GM20000 (cell line): ENCODE measurements at regions not wholly inside any gene's neighbourhood (a gene's known extent, or its start where the extent isn't known, plus 50 kb on each side); places are given as distances from the start of the nearest gene placed in this dataset.

ENCODE experiments used
- DNase-seq: peaks from one replicate; pipeline ENCODE4 v3.0.0; 2012; ENCODE audit warnings: low spot score
- TF ChIP-seq, protein P1 (sequence below): IDR thresholded peaks from 2 replicates; pipeline ENCODE4 v1.5.1; 2012; ENCODE audit warnings: mild to moderate bottlenecking, control low read depth; ENCODE audit errors: extremely low read depth, missing control alignments

DNA sequence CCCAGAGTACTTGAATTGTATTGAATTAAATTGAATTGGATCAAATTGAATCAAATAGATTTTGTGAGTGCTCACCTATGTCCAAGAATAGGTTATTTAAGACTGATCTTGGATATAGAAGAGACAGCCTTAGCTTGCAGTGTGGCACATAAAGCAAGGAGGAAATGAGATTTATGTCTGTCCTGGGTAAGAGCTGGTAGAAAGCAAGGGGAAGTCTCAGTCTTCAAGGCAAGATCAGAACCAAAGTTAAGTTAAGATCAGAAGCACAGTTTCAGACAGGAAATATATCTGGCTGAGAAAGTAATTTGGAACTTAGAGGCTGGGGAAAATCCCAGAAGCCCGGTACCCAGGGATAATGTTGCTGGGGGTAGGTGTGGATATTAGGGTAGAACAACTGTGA is 244.4 kb upstream of the ARPP21 start:
- TF ChIP-seq, protein P1, sequence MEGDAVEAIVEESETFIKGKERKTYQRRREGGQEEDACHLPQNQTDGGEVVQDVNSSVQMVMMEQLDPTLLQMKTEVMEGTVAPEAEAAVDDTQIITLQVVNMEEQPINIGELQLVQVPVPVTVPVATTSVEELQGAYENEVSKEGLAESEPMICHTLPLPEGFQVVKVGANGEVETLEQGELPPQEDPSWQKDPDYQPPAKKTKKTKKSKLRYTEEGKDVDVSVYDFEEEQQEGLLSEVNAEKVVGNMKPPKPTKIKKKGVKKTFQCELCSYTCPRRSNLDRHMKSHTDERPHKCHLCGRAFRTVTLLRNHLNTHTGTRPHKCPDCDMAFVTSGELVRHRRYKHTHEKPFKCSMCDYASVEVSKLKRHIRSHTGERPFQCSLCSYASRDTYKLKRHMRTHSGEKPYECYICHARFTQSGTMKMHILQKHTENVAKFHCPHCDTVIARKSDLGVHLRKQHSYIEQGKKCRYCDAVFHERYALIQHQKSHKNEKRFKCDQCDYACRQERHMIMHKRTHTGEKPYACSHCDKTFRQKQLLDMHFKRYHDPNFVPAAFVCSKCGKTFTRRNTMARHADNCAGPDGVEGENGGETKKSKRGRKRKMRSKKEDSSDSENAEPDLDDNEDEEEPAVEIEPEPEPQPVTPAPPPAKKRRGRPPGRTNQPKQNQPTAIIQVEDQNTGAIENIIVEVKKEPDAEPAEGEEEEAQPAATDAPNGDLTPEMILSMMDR = no peak
- no peak for DNase-seq

- DNase-seq = no peak
- TF ChIP-seq, protein P1 = no peak
Measured at GRCh38 chr3:35401671-35402070, 237.7 kb upstream of the ARPP21 start.

GRCh38 chr3:35404571-35404970 is 234.8 kb upstream of the ARPP21 start:
- no peak for DNase-seq
- TF ChIP-seq, protein P1 = no peak

- TF ChIP-seq, protein P1 = no peak
- no peak for DNase-seq
Measured at GRCh38 chr3:35408882-35409281, 230.4 kb upstream of the ARPP21 start.

GRCh38 chr3:35409991-35410390 is 229.3 kb upstream of the ARPP21 start:
- no peak for DNase-seq
- TF ChIP-seq, protein P1 = no peak

- TF ChIP-seq, protein P1 = no peak
Measured at GRCh38 chr3:35413483-35413882, 225.8 kb upstream of the ARPP21 start.

GRCh38 chr3:35417080-35417479 is 222.2 kb upstream of the ARPP21 start:
- no peak for DNase-seq
- TF ChIP-seq, protein P1 = no peak

More at GRCh38 chr3:35413483-35413882, 225.8 kb upstream of the ARPP21 start:
- no peak for DNase-seq
